Neural cell (in vitro differentiated cells): ENCODE measurements at regions not wholly inside any gene's neighbourhood (a gene's known extent, or its start where the extent isn't known, plus 50 kb on each side); places are given as distances from the start of the nearest gene placed in this dataset.

Experiments
- EZH2 ChIP-seq: fragments of 200-600, 300-800 bp; shearing (Covaris generic), sonication (generic); IDR thresholded peaks from 2 replicates; pipeline ENCODE4 v1.6.1; 2014; ENCODE audit warnings: antibody characterized with exemption, low read length, borderline replicate concordance, mild to moderate bottlenecking; ENCODE audit not compliant: insufficient read depth, poor library complexity, severe bottlenecking
- TF ChIP-seq, protein P1 (sequence below): fragments of 450-650 bp; IDR thresholded peaks from 2 replicates; pipeline ENCODE4 v1.5.1; 2014; ENCODE audit warnings: antibody characterized with exemption, mild to moderate bottlenecking, moderate library complexity; ENCODE audit not compliant: poor library complexity, severe bottlenecking

DNA sequence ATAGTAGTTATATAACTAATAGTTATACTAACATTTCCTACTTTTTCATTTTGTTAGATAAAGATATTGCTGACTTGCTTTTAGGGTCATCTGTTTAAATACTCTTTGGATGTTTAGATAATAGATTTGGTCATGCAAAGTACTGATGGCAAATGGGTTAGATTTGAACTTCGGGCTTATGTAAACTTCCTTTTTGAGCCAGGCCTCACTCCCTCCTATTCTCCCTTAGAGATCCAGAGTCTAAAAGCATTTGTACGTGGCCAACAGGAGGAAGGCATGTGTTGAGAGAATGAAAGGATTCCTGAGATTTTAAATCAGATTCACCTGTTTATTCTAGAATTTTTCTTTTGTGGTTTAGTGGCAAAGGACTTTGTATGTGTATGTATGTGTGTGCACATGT, 106.4 kb upstream of the GBE1 start:
- no peak for TF ChIP-seq EZH2
- TF ChIP-seq, protein P1, sequence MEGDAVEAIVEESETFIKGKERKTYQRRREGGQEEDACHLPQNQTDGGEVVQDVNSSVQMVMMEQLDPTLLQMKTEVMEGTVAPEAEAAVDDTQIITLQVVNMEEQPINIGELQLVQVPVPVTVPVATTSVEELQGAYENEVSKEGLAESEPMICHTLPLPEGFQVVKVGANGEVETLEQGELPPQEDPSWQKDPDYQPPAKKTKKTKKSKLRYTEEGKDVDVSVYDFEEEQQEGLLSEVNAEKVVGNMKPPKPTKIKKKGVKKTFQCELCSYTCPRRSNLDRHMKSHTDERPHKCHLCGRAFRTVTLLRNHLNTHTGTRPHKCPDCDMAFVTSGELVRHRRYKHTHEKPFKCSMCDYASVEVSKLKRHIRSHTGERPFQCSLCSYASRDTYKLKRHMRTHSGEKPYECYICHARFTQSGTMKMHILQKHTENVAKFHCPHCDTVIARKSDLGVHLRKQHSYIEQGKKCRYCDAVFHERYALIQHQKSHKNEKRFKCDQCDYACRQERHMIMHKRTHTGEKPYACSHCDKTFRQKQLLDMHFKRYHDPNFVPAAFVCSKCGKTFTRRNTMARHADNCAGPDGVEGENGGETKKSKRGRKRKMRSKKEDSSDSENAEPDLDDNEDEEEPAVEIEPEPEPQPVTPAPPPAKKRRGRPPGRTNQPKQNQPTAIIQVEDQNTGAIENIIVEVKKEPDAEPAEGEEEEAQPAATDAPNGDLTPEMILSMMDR, result no peak
